ENCODE measurements at regions not wholly inside any gene's neighbourhood (a gene's known extent, or its start where the extent isn't known, plus 50 kb on each side); places are given as distances from the start of the nearest gene placed in this dataset.

- DNase-seq = peak in 18 of 56 donors; percentile 5 to 59 (median 32)
These were observed 343.8 kb downstream of the CYRIA start for GRCh38 chr2:16321872-16322271.

- peak in 1 of 56 donors; percentile 35 for DNase-seq
These were observed 344.4 kb downstream of the CYRIA start for GRCh38 chr2:16321256-16321655.

GRCh38 chr2:16320716-16321115 lies 344.9 kb downstream of the CYRIA start:
- DNase-seq = peak in 18 of 56 donors; percentile 8 to 43 (median 27)

GRCh38 chr2:16319551-16320121 lies 346.0 kb downstream of the CYRIA start:
- DNase-seq = no peak

GRCh38 chr2:16318474-16319195 lies 347.0 kb downstream of the CYRIA start:
- DNase-seq = no peak

- DNase-seq = no peak
These were observed 347.6 kb downstream of the CYRIA start for GRCh38 chr2:16318051-16318450.

- DNase-seq = no peak
These were observed 348.3 kb downstream of the CYRIA start for GRCh38 chr2:16317211-16317830.

- DNase-seq = no peak
These were observed 349.0 kb downstream of the CYRIA start for GRCh38 chr2:16316456-16317210.

- DNase-seq = no peak
These were observed 349.7 kb downstream of the CYRIA start for GRCh38 chr2:16315908-16316307.

GRCh38 chr2:16315458-16315835 lies 350.2 kb downstream of the CYRIA start:
- no peak for DNase-seq

- DNase-seq = no peak
These were observed 350.8 kb downstream of the CYRIA start for GRCh38 chr2:16314691-16315457.

GRCh38 chr2:16314001-16314400 lies 351.6 kb downstream of the CYRIA start:
- no peak for DNase-seq

- DNase-seq = no peak
These were observed 352.2 kb downstream of the CYRIA start for GRCh38 chr2:16313235-16313975.

GRCh38 chr2:16312771-16313170 lies 352.9 kb downstream of the CYRIA start:
- DNase-seq = no peak

- no peak for DNase-seq
These were observed 353.9 kb downstream of the CYRIA start for GRCh38 chr2:16311521-16312440.

GRCh38 chr2:16308816-16309215 lies 356.8 kb downstream of the CYRIA start:
- DNase-seq = no peak

GRCh38 chr2:16304876-16305590 lies 360.6 kb downstream of the CYRIA start:
- DNase-seq = no peak

- DNase-seq = no peak
These were observed 361.9 kb downstream of the CYRIA start for GRCh38 chr2:16303761-16304160.

- DNase-seq = no peak
These were observed 362.4 kb downstream of the CYRIA start for GRCh38 chr2:16303273-16303577.

Data from amygdala (tissue), 56 donors.